HEK293T (cell line): ENCODE measurements at regions not wholly inside any gene's neighbourhood (a gene's known extent, or its start where the extent isn't known, plus 50 kb on each side); places are given as distances from the start of the nearest gene placed in this dataset.

ENCODE experiments used
- ARNT ChIP-seq: fragments of 450-650 bp; IDR thresholded peaks from 2 replicates; pipeline ENCODE4 v1.6.1; 2017; ENCODE audit warnings: mild to moderate bottlenecking
- BHLHE40 ChIP-seq: fragments of 450-650 bp; IDR thresholded peaks from 2 replicates; pipeline ENCODE4 v1.6.1; 2016; ENCODE audit warnings: mild to moderate bottlenecking, moderate library complexity, borderline replicate concordance
- ELF4 ChIP-seq: fragments of 450-650 bp; IDR thresholded peaks from 2 replicates; pipeline ENCODE4 v1.6.1; 2017; ENCODE audit warnings: antibody characterized with exemption
- FOXA1 ChIP-seq: fragments of 450-650 bp; IDR thresholded peaks from 2 replicates; pipeline ENCODE4 v1.6.1; 2016; ENCODE audit warnings: mild to moderate bottlenecking
- FOXK2 ChIP-seq: fragments of 450-650 bp; IDR thresholded peaks from 2 replicates; pipeline ENCODE4 v1.6.1; 2016; ENCODE audit warnings: mild to moderate bottlenecking
- FOXM1 ChIP-seq: fragments of 450-650 bp; IDR thresholded peaks from 2 replicates; pipeline ENCODE4 v1.6.1; 2017; ENCODE audit warnings: mild to moderate bottlenecking, borderline replicate concordance
- HDGF ChIP-seq: fragments of 450-650 bp; IDR thresholded peaks from 2 replicates; pipeline ENCODE4 v1.6.1; 2017; ENCODE audit warnings: antibody characterized with exemption, borderline replicate concordance
- LEF1 ChIP-seq: fragments of 450-650 bp; IDR thresholded peaks from 2 replicates; pipeline ENCODE4 v1.6.1; 2017; ENCODE audit warnings: mild to moderate bottlenecking, borderline replicate concordance
- SP1 ChIP-seq: fragments of 450-650 bp; IDR thresholded peaks from 2 replicates; pipeline ENCODE4 v1.6.1; 2017
- SUZ12 ChIP-seq: fragments of 450-650 bp; IDR thresholded peaks from 2 replicates; pipeline ENCODE4 v1.6.1; 2016; ENCODE audit warnings: mild to moderate bottlenecking
- TARDBP ChIP-seq: fragments of 450-650 bp; IDR thresholded peaks from 2 replicates; pipeline ENCODE4 v1.6.1; 2016
- ZNF384 ChIP-seq: fragments of 450-650 bp; IDR thresholded peaks from 2 replicates; pipeline ENCODE4 v1.6.1; 2016

DNA sequence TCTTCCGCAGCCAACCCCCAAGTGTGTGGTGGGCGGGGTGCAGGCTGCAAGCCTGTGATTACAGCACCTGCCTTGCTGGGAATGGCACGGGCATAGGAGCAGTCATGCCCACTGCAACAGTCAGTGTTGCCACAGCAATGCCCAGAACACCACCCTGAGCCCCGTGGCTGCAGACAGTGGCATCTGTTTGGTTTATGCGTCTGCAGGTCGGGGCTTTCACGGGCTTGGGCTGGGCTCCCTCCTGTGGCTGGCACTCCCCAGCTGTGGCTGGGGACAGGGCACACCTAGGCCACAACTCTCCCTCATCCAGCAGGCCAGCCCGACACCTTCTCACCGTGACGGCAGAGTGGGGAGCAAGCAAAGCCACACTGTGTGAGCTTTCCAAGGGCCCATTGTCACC is 115.3 kb upstream of the C1QTNF9B start:
- TF ChIP-seq FOXM1, result no peak
- TF ChIP-seq SP1, result no peak
- no peak for TF ChIP-seq FOXA1
- no peak for TF ChIP-seq ELF4
- TF ChIP-seq HDGF, result no peak
- TF ChIP-seq LEF1, result no peak
- no peak for TF ChIP-seq FOXK2
- no peak for TF ChIP-seq BHLHE40
- TF ChIP-seq SUZ12, result no peak
- no peak for TF ChIP-seq TARDBP
- no peak for TF ChIP-seq ZNF384
- TF ChIP-seq ARNT, result no peak
